Lower lobe of right lung (tissue), 2 donors: ENCODE measurements at regions not wholly inside any gene's neighbourhood (a gene's known extent, or its start where the extent isn't known, plus 50 kb on each side); places are given as distances from the start of the nearest gene placed in this dataset.
"Not testable (repeated sequence)": the region's sequence is repeated elsewhere in the genome, so short reads cannot be mapped to it uniquely, and the experiment has no call there.

ENCODE experiments used
- ATAC-seq, 2 donors: fragments of 200-7000 bp; cut with Tn5 transposase; one replicate each; pipeline ENCODE4 v1.9.1; 2020 to 2022; ENCODE audit warnings: mild to moderate bottlenecking in 2 of 2, moderate library complexity in 2 of 2
- DNase-seq: peaks from one replicate; pipeline ENCODE4 v3.0.0-alpha.2; 2020
- H3K27ac ChIP-seq: fragments of 200-600 bp; one replicate; pipeline ENCODE4 v1.8.0; 2022
- H3K27me3 ChIP-seq: fragments of 200-600 bp; one replicate; pipeline ENCODE4 v1.8.0; 2022; ENCODE audit warnings: low read depth
- H3K36me3 ChIP-seq: fragments of 200-600 bp; one replicate; pipeline ENCODE4 v1.8.0; 2022; ENCODE audit warnings: mild to moderate bottlenecking
- H3K4me1 ChIP-seq: fragments of 200-600 bp; one replicate; pipeline ENCODE4 v1.8.0; 2022
- H3K4me3 ChIP-seq: fragments of 200-600 bp; one replicate; pipeline ENCODE4 v1.8.0; 2022; ENCODE audit warnings: mild to moderate bottlenecking
- H3K9me3 ChIP-seq: fragments of 200-600 bp; one replicate; pipeline ENCODE4 v1.8.0; 2022
- intact Hi-C: fragments of 100-400 bp; cut with DNase I; formaldehyde crosslinking; loops from one replicate; pipeline ENCODE4 v1.11.0; 2022
- TF ChIP-seq, protein P1 (sequence below): fragments of 200-600 bp; IDR thresholded peaks from one replicate; pipeline ENCODE4 v1.8.0; 2022; ENCODE audit warnings: antibody characterized with exemption, mild to moderate bottlenecking
- donor health status: DM: no; HTN: yes; CAD: no; lungs with severe emphysema.

DNA sequence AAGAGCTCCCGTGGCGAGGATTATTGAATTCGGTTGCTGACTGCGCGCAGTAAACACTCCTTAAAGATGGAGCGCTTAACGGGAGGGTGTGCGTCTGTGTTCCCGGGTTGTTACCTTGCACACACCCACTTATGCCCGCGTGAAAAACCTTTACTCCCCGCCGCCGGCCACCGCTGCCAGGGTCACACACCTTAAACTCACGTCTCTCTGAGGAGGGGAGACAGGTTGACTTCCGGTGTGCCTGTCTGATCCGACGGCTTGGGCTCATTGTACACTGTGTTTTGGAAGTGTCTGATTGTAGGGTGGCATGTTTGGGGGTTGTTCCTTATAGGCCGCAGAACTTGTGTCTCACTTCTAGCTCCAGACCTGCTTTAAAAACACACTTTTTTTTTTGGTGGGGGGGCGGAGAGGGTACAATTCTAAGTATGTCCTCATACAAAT lies 66.8 kb downstream of the KPNA2 start:
- no peak for DNase-seq
- H3K4me3 ChIP-seq: peak overlapping the region; percentile 74
- no peaks in the 10 kb centered on the region for H3K27me3 ChIP-seq
- H3K36me3 ChIP-seq: peaks cover 7% of the 10 kb centered on the region
- H3K9me3 ChIP-seq: no peaks in the 10 kb centered on the region
- TF ChIP-seq, protein P1, sequence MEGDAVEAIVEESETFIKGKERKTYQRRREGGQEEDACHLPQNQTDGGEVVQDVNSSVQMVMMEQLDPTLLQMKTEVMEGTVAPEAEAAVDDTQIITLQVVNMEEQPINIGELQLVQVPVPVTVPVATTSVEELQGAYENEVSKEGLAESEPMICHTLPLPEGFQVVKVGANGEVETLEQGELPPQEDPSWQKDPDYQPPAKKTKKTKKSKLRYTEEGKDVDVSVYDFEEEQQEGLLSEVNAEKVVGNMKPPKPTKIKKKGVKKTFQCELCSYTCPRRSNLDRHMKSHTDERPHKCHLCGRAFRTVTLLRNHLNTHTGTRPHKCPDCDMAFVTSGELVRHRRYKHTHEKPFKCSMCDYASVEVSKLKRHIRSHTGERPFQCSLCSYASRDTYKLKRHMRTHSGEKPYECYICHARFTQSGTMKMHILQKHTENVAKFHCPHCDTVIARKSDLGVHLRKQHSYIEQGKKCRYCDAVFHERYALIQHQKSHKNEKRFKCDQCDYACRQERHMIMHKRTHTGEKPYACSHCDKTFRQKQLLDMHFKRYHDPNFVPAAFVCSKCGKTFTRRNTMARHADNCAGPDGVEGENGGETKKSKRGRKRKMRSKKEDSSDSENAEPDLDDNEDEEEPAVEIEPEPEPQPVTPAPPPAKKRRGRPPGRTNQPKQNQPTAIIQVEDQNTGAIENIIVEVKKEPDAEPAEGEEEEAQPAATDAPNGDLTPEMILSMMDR: no peak
- H3K4me1 ChIP-seq: peaks cover 19% of the 10 kb centered on the region
- ATAC-seq: peak; percentile 42 to 43
- intact Hi-C loops: no loop called here
- H3K27ac ChIP-seq: peak overlapping the region; percentile 90

DNA sequence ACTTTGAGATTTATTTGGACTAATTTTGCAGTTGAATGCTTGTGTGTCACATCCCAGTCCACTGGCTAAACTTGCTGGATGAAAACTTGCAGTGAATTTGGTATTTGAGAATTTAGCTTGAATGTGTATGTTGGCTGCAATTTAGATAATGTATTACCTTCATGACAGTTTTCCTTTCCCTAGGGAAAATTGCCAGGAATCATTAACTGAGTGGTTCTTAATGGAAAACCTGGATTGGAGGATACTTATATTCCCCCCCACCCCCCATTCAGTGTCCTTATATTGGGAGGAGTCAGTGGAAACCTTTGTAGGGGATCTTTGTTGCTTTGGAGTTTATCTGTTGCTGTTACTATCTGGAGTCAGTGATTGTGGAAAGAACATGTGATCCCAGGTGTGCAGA lies 67.6 kb downstream of the KPNA2 start:
- TF ChIP-seq, protein P1: no peak
- no peak overlapping the region for H3K27ac ChIP-seq
- intact Hi-C loops: no loop called here

DNA sequence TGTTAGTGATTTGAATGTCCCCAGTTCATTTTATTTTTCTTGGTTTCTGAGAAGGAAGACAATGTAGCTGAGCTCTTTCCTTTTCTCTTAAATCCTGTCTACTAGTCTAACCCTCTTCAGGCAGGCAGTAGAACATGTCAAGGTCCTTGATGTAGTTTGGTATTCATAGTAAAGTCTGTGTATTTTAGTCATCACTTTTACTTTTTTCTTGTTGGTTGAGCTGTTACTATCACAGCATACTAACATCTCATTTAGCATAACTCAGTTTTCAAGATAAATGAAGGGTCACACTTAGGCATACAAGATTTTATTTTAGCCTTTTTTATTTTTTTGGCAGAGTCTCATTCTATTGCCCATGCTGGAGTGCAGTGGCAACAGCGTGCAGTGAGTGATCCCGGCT lies 70.5 kb downstream of the KPNA2 start:
- ATAC-seq: no peak

More for the DNA sequence above, 67.6 kb downstream of the KPNA2 start:
- ATAC-seq (no peak), DNase-seq (no peak)
- Histone ChIP-seq H3K27me3 (no peaks in the 10 kb centered on the region), H3K4me3 (peak overlapping the region; percentile 74), H3K36me3 (peaks cover 7% of the 10 kb centered on the region), H3K4me1 (peaks cover 19% of the 10 kb centered on the region), H3K9me3 (no peaks in the 10 kb centered on the region)

DNA sequence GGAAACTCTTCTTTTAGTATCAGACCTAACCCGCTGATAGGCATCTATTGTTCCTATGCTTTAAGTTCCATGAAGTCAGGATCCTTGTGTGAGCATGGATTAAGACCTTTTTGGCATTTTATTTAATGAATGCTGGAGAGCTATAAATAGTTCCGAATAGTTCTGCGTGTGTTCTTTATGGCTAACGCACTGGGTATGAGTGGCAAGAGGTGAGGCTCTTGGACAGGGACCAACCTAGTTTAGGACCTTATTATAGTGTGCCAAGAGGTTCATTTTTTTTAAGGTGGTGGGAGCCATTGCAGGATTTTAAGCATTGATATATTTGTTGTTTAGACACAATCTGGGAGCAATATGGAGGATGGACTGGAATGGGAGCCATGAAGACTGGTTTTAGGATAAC lies 71.8 kb downstream of the KPNA2 start:
- Histone ChIP-seq H3K4me3 (no peak overlapping the region), H3K4me1 (peaks cover 18% of the 10 kb centered on the region), H3K36me3 (peaks cover 7% of the 10 kb centered on the region), H3K27me3 (no peaks in the 10 kb centered on the region), H3K9me3 (peaks cover 4% of the 10 kb centered on the region), H3K27ac (no peak overlapping the region)
- TF ChIP-seq, protein P1: no peak
- intact Hi-C loops: no loop called here
- DNase-seq (no peak), ATAC-seq (no peak)

More for the DNA sequence above, 70.5 kb downstream of the KPNA2 start:
- H3K4me1 ChIP-seq: peaks cover 19% of the 10 kb centered on the region
- TF ChIP-seq, protein P1: no peak
- no peak for DNase-seq
- intact Hi-C loops: no loop called here
- no peaks in the 10 kb centered on the region for H3K27me3 ChIP-seq
- H3K9me3 ChIP-seq: peaks cover 4% of the 10 kb centered on the region
- no peak overlapping the region for H3K27ac ChIP-seq
- H3K36me3 ChIP-seq: peaks cover 7% of the 10 kb centered on the region
- H3K4me3 ChIP-seq: no peak overlapping the region

DNA sequence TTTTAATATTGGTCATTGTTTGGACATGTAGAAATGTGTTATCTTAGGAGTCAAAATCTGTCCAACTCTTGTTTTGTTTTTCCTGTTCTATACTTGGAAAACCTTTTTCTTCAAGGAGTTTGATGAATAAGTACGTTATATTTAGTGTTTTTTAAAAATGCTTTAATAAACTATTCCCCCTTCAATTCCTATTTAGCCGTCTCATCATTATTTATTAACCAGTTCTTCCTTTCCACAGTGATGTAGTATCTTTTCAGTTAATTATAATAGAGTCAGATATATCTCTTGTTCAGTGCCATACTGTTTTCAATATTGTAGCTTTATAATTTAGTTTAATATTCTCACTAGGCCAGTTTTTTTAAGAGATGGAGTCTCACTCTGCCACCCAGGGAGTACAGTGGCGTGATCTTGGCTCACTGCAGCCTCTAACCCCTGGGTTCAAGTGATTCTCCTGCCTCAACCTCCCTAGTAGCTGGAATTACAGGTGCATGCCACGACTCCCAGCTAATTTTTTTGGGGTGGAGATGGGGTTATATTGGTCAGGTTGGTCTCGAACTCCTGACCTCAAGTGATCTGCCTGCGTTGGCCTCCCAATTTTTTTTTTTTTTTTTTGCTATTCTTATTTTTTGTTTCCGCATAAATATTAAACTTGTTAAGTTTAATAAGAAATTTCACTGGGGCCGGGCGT lies 72.9 kb downstream of the KPNA2 start:
- no peak for DNase-seq
- no peak for ATAC-seq
- peaks cover 7% of the 10 kb centered on the region for H3K36me3 ChIP-seq
- TF ChIP-seq, protein P1: no peak
- H3K27ac ChIP-seq: no peak overlapping the region
- H3K27me3 ChIP-seq: no peaks in the 10 kb centered on the region
- H3K4me1 ChIP-seq: peaks cover 7% of the 10 kb centered on the region
- peaks cover 4% of the 10 kb centered on the region for H3K9me3 ChIP-seq
- no peak overlapping the region for H3K4me3 ChIP-seq
- intact Hi-C loops: no loop called here

DNA sequence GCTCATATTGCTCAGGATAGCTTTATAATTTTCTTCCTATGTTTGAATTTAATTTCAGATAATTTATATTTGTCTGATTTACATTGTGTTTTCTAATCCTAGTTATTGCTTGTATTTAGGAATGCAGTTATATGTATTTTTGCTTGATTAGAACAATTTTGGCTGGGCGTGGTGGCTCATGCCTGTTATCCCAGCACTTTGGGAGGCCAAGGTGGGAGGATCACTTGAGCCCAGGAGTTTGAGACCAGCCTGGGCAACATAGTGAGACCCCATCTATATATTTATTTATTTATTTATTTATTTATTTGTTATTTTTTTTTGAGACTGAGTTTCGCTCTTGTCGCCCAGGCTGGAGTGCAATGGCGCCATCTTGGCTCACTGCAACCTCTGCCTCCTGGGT lies 73.9 kb downstream of the KPNA2 start:
- H3K9me3 ChIP-seq, H3K27ac ChIP-seq, H3K4me1 ChIP-seq, intact Hi-C loops, H3K36me3 ChIP-seq, H3K27me3 ChIP-seq, H3K4me3 ChIP-seq, ATAC-seq, DNase-seq: not testable (repeated sequence)

DNA sequence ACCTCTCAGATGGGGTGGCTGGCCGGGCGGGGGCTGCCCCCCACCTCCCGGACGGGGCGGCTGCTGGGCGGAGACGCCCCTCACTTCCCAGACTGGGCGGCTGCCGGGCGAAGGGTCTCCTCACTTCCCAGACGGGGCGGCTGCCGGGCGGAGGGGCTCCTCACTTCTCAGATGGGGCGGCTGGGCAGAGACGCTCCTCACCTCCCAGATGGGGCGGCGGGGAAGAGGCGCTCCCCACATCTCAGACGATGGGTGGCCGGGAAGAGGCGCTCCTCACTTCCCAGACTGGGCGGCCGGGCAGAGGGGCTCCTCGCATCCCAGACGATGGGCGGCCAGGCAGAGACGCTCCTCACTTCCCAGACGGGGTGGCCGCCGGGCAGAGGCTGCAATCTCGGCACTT lies 80.7 kb downstream of the KPNA2 start:
- H3K4me3 ChIP-seq, H3K4me1 ChIP-seq, intact Hi-C loops, H3K27ac ChIP-seq, H3K27me3 ChIP-seq, ATAC-seq, H3K9me3 ChIP-seq, DNase-seq: not testable (repeated sequence)
- peaks cover 54% of the 10 kb centered on the region for H3K36me3 ChIP-seq
